Fibroblast of lung (primary cell): ENCODE measurements at regions not wholly inside any gene's neighbourhood (a gene's known extent, or its start where the extent isn't known, plus 50 kb on each side); places are given as distances from the start of the nearest gene placed in this dataset.

ENCODE experiments used
- EZH2 ChIP-seq: IDR thresholded peaks from 2 replicates; pipeline ENCODE4 v1.5.1; 2012; ENCODE audit warnings: low read length, control low read depth, mild to moderate bottlenecking; ENCODE audit errors: missing control alignments
- TF ChIP-seq, protein P1 (sequence below), 2 donors: IDR thresholded peaks in 1 of 2; conservative IDR thresholded peaks in 1 of 2; 1 replicate in 1 of 2; 2 replicates in 1 of 2; pipeline ENCODE4 v1.5.1; 2011 to 2012; ENCODE audit warnings: low read length in 2 of 2, control low read depth in 1 of 2, inconsistent platforms in 1 of 2, low read depth in 1 of 2, mild to moderate bottlenecking in 1 of 2

DNA sequence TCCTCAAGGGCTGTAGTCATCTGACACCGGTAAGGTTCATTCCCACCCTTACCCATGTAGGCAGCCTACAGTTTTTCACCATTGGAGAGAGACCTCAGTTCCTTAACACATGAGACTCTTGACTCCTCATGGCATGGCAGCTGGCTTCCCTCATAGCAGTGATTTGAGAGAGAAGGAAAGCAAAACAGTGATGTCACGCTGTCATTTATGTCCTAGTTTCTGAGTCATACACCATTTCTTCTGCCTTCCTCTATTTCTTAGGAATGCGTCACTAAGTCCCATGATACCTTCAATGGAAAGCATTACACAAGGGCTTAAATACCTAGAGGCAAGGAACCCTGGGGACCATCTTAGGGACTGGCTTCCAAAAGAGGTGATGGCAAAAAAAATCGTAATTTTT lies 226.1 kb downstream of the SPCS3 start:
- TF ChIP-seq, protein P1, sequence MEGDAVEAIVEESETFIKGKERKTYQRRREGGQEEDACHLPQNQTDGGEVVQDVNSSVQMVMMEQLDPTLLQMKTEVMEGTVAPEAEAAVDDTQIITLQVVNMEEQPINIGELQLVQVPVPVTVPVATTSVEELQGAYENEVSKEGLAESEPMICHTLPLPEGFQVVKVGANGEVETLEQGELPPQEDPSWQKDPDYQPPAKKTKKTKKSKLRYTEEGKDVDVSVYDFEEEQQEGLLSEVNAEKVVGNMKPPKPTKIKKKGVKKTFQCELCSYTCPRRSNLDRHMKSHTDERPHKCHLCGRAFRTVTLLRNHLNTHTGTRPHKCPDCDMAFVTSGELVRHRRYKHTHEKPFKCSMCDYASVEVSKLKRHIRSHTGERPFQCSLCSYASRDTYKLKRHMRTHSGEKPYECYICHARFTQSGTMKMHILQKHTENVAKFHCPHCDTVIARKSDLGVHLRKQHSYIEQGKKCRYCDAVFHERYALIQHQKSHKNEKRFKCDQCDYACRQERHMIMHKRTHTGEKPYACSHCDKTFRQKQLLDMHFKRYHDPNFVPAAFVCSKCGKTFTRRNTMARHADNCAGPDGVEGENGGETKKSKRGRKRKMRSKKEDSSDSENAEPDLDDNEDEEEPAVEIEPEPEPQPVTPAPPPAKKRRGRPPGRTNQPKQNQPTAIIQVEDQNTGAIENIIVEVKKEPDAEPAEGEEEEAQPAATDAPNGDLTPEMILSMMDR (conservative IDR thresholded peaks at IDR 0.05 in 1 of 2, IDR thresholded peaks at IDR 0.05 in 1 of 2; ENCODE audit: low read depth in 1 of 2, low read length in 2 of 2), result no peak
- no peak for TF ChIP-seq EZH2
